CD14-positive monocyte (primary cell): ENCODE measurements at regions not wholly inside any gene's neighbourhood (a gene's known extent, or its start where the extent isn't known, plus 50 kb on each side); places are given as distances from the start of the nearest gene placed in this dataset.

ENCODE experiments used
- DNase-seq, 3 donors: peaks; one replicate each; pipeline ENCODE4 v3.0.0-alpha.2; 2011 to 2022
- H2AFZ ChIP-seq: 2 replicates; pipeline ENCODE4 v1.6.0; 2012; ENCODE audit warnings: mild to moderate bottlenecking, low read depth, low read length, inconsistent platforms; ENCODE audit not compliant: insufficient read depth, poor library complexity, severe bottlenecking
- H3K27ac ChIP-seq, 2 donors: 1 replicate in 1 of 2; 2 replicates in 1 of 2; pipeline ENCODE4 v1.5.1; 2012 to 2013; ENCODE audit warnings: low read length in 2 of 2, control low read depth in 1 of 2, inconsistent platforms in 1 of 2, low read depth in 1 of 2, mild to moderate bottlenecking in 1 of 2
- H3K27me3 ChIP-seq, 2 donors: one replicate each; pipeline versions ENCODE4 v1.6.0 to v1.6.1; 2011 to 2013; ENCODE audit warnings: low read length in 2 of 2; ENCODE audit not compliant: control insufficient read depth in 2 of 2, insufficient read depth in 2 of 2
- H3K36me3 ChIP-seq, 2 donors: replicated peaks in 1 of 2; 1 replicate in 1 of 2; 2 replicates in 1 of 2; pipeline versions ENCODE4 v1.5.1 to v1.6.1; 2012 to 2013; ENCODE audit warnings: low read length in 2 of 2, control low read depth in 1 of 2, inconsistent platforms in 1 of 2, mild to moderate bottlenecking in 1 of 2; ENCODE audit not compliant: insufficient read depth in 2 of 2, control insufficient read depth in 1 of 2
- H3K4me1 ChIP-seq, 2 donors: 1 replicate in 1 of 2; 2 replicates in 1 of 2; pipeline versions ENCODE4 v1.5.1 to v1.6.1; 2012 to 2013; ENCODE audit warnings: low read length in 2 of 2, control low read depth in 1 of 2, inconsistent platforms in 1 of 2, mild to moderate bottlenecking in 1 of 2, moderate library complexity in 1 of 2; ENCODE audit not compliant: insufficient read depth in 2 of 2, control insufficient read depth in 1 of 2
- H3K4me2 ChIP-seq: replicated peaks from 2 replicates; pipeline ENCODE3; 2012; ENCODE audit warnings: low read length, moderate library complexity, mild to moderate bottlenecking; ENCODE audit not compliant: poor library complexity, severe bottlenecking; ENCODE audit errors: extremely low read depth
- H3K4me3 ChIP-seq, 3 experiments: fragments of 200-600 bp in 1 of 3; sonication (generic) in 1 of 3; replicated peaks in 1 of 3; 1 replicate in 2 of 3; 2 replicates in 1 of 3; pipeline ENCODE4 v1.5.1; 2011 to 2013; ENCODE audit warnings: low read length in 3 of 3, mild to moderate bottlenecking in 3 of 3, control low read depth in 2 of 3, low read depth in 2 of 3, inconsistent platforms in 1 of 3, moderate library complexity in 1 of 3
- H3K79me2 ChIP-seq: 2 replicates; pipeline ENCODE4 v1.6.0; 2012; ENCODE audit warnings: mild to moderate bottlenecking, control low read depth, inconsistent platforms, low read length, moderate library complexity; ENCODE audit not compliant: insufficient read depth
- H3K9ac ChIP-seq: 2 replicates; pipeline ENCODE4 v1.6.0; 2017; ENCODE audit warnings: low read length, mild to moderate bottlenecking; ENCODE audit not compliant: insufficient read depth, poor library complexity, severe bottlenecking
- H3K9me3 ChIP-seq, 2 donors: replicated peaks in 1 of 2; 1 replicate in 1 of 2; 2 replicates in 1 of 2; pipeline versions ENCODE4 v1.5.1 to v1.6.1; 2012 to 2013; ENCODE audit warnings: low read length in 2 of 2, control low read depth in 1 of 2; ENCODE audit not compliant: control insufficient read depth in 1 of 2, insufficient read depth in 1 of 2
- H4K20me1 ChIP-seq: 2 replicates; pipeline ENCODE4 v1.6.0; 2012; ENCODE audit warnings: mild to moderate bottlenecking, low read length, control low read depth, moderate library complexity; ENCODE audit not compliant: insufficient read depth
- H3K27ac Mint-ChIP-seq, 7 donors: one replicate each; pipeline ENCODE4 v1.8.0; 2020; ENCODE audit warnings: mild to moderate bottlenecking in 7 of 7, mixed read lengths in 7 of 7, moderate library complexity in 6 of 7, inconsistent platforms in 2 of 7
- H3K27me3 Mint-ChIP-seq, 3 donors: one replicate each; pipeline ENCODE4 v1.8.0; 2021 to 2022; ENCODE audit warnings: low read depth in 3 of 3, mild to moderate bottlenecking in 3 of 3, mixed read lengths in 3 of 3, moderate library complexity in 3 of 3, inconsistent platforms in 1 of 3
- H3K36me3 Mint-ChIP-seq, 2 donors: one replicate each; pipeline ENCODE4 v1.8.0; 2020; ENCODE audit warnings: mixed read lengths in 2 of 2, inconsistent platforms in 1 of 2, mild to moderate bottlenecking in 1 of 2
- H3K4me1 Mint-ChIP-seq: one replicate; pipeline ENCODE4 v1.8.0; 2020; ENCODE audit warnings: mild to moderate bottlenecking, mixed read lengths
- H3K4me3 Mint-ChIP-seq, 2 donors: one replicate each; pipeline ENCODE4 v1.8.0; 2020; ENCODE audit warnings: mild to moderate bottlenecking in 2 of 2, mixed read lengths in 2 of 2, moderate library complexity in 1 of 2
- H3K9me3 Mint-ChIP-seq, 7 donors: one replicate each; pipeline ENCODE4 v1.8.0; 2020 to 2022; ENCODE audit warnings: mixed read lengths in 7 of 7, mild to moderate bottlenecking in 6 of 7, moderate library complexity in 6 of 7, inconsistent platforms in 2 of 7
- WGBS: methylation state at CpG from one replicate; pipeline ENCODE4 v1.1.5; 2013; ENCODE audit warnings: missing lambda C conversion rate; ENCODE audit not compliant: insufficient coverage; 5-methylcytosine and 5-hydroxymethylcytosine counted together
- intact Hi-C, 2 donors: fragments of 100-400 bp; cut with micrococcal nuclease; formaldehyde crosslinking; loops; one replicate each; pipeline versions ENCODE4 v1.15.0 to v1.15.1; 2023
- TF ChIP-seq, protein P1 (sequence below): fragments of 200-600 bp; IDR thresholded peaks from one replicate; pipeline ENCODE4 v1.8.0; 2022; ENCODE audit warnings: antibody characterized with exemption, mild to moderate bottlenecking

DNA sequence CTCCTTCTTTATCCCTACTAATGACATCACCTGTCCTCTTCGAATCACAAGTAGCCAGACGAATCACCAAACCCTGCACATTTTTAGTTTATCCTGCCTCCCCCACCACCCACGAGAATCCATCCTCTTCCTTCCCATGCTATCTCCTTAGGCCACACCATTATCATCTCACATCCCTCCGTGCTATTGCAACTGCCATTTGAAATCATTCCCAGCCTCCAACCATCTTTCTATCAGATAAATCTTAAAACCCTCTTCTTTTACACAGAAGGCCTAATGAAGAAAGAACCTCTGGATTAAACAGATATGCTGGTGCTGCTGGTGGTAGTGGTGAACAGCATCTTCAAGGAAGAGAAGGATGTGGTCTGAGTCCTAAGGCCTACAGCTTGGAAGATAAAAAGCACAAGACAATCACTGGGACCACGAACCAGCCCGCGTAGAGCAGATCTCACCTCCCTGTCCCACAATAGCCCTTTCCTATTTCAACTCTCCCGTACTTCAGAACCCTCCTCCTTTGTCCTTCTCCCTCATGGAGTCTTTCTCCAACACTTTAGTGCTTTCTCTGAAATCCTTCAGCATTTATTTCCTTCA is 403.1 kb downstream of the SFMBT2 start:
- no peak overlapping the region for H3K4me2 ChIP-seq
- Mint-ChIP-seq H3K27me3 (peaks cover 0 to 3% (median 0%) of the 10 kb centered on the region in 3 donors), H3K36me3 (no peaks in the 10 kb centered on the region), H3K27ac (no peak overlapping the region), H3K4me3 (no peak overlapping the region), H3K4me1 (peaks cover 17% of the 10 kb centered on the region), H3K9me3 (peaks cover 0 to 4% (median 1%) of the 10 kb centered on the region in 7 donors)
- intact Hi-C loops: no loop called here
- H2AFZ ChIP-seq: no peak overlapping the region
- H3K27ac ChIP-seq: no peak overlapping the region
- no peaks in the 10 kb centered on the region for H3K36me3 ChIP-seq
- DNase-seq: no peak
- 97% methylated on average over 6 of the region's 8 CpGs for WGBS
- no peaks in the 10 kb centered on the region for H3K27me3 ChIP-seq
- TF ChIP-seq, protein P1, sequence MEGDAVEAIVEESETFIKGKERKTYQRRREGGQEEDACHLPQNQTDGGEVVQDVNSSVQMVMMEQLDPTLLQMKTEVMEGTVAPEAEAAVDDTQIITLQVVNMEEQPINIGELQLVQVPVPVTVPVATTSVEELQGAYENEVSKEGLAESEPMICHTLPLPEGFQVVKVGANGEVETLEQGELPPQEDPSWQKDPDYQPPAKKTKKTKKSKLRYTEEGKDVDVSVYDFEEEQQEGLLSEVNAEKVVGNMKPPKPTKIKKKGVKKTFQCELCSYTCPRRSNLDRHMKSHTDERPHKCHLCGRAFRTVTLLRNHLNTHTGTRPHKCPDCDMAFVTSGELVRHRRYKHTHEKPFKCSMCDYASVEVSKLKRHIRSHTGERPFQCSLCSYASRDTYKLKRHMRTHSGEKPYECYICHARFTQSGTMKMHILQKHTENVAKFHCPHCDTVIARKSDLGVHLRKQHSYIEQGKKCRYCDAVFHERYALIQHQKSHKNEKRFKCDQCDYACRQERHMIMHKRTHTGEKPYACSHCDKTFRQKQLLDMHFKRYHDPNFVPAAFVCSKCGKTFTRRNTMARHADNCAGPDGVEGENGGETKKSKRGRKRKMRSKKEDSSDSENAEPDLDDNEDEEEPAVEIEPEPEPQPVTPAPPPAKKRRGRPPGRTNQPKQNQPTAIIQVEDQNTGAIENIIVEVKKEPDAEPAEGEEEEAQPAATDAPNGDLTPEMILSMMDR: no peak
- H3K4me3 ChIP-seq: no peak overlapping the region
- H3K9me3 ChIP-seq: no peaks in the 10 kb centered on the region
- no peak overlapping the region for H3K9ac ChIP-seq
- no peaks in the 10 kb centered on the region for H3K79me2 ChIP-seq
- H3K4me1 ChIP-seq: peaks cover 0 to 6% of the 10 kb centered on the region in 2 donors
- H4K20me1 ChIP-seq: no peaks in the 10 kb centered on the region

DNA sequence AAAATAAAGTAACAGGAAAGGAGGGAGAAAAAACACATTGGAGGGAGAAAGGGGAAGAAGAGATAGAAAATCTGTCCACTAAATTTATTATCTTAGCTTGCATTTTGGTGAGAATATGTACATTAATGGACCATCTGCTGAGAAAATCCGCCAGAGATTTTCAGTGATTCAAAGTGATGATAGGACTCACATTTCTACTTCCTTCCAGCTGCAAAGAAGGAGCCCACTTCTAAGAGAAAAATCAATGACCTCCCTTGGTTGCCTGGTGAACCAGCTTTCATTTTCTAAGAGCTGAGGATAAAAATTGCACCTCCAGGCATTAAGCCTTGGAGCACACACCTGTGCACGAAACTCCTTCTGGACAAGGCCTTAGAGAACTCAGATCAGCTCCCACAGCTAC is 404.3 kb downstream of the SFMBT2 start:
- H2AFZ ChIP-seq: no peak overlapping the region
- H4K20me1 ChIP-seq: no peaks in the 10 kb centered on the region
- TF ChIP-seq, protein P1: no peak
- no peaks in the 10 kb centered on the region for H3K79me2 ChIP-seq
- H3K4me3 Mint-ChIP-seq: no peak overlapping the region
- no peaks in the 10 kb centered on the region for H3K9me3 ChIP-seq
- no peak overlapping the region for H3K27ac Mint-ChIP-seq
- H3K9ac ChIP-seq: no peak overlapping the region
- H3K4me1 Mint-ChIP-seq: peaks cover 18% of the 10 kb centered on the region
- no peak for DNase-seq
- H3K4me1 ChIP-seq: peaks cover 0 to 6% of the 10 kb centered on the region in 2 donors
- intact Hi-C loops: no loop called here
- H3K9me3 Mint-ChIP-seq: peaks cover 0 to 6% (median 1%) of the 10 kb centered on the region in 7 donors
- WGBS: 80% methylated on average over 2 of the region's 2 CpGs
- no peak overlapping the region for H3K4me2 ChIP-seq
- no peaks in the 10 kb centered on the region for H3K36me3 ChIP-seq
- no peak overlapping the region for H3K4me3 ChIP-seq
- no peak overlapping the region for H3K27ac ChIP-seq
- H3K36me3 Mint-ChIP-seq: no peaks in the 10 kb centered on the region
- no peaks in the 10 kb centered on the region for H3K27me3 ChIP-seq
- H3K27me3 Mint-ChIP-seq: peaks cover 0 to 3% (median 0%) of the 10 kb centered on the region in 3 donors
